ENCODE measurements at regions not wholly inside any gene's neighbourhood (a gene's known extent, or its start where the extent isn't known, plus 50 kb on each side); places are given as distances from the start of the nearest gene placed in this dataset.

DNA sequence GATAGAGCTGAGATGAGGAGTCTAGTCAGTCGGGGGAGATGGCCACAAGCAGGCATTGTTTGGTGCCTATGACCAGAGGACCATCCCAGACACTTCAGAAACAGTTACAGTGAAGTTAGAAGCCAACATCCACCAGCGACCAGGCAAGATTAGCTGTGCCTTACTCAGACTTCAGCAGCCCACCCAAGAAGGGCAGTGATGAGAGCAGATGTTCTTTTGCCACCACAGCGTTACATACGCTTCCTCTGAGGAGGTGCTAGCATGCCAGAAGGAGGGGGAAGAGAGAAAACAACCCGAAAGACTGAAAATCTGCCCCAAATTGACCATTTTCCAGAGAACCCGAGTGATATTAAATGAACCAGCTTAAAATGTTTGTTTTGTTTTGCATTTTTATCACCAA is 186.8 kb downstream of the PRL start:
- no peak overlapping the region for H3K4me2 ChIP-seq (ENCODE audit: low read depth, low read length, poor library complexity, severe bottlenecking)
- H3K4me3 ChIP-seq (ENCODE audit: low read length, poor library complexity, severe bottlenecking): no peak overlapping the region
- H3K79me2 ChIP-seq (ENCODE audit: insufficient read depth, low read length): no peaks in the 10 kb centered on the region
- no peak overlapping the region for H2AFZ ChIP-seq (ENCODE audit: low read length)
- no peaks in the 10 kb centered on the region for H3K27me3 ChIP-seq (ENCODE audit: insufficient read depth, low read length, poor library complexity, severe bottlenecking)
- H4K20me1 ChIP-seq (ENCODE audit: insufficient read depth, low read length, poor library complexity, severe bottlenecking): no peaks in the 10 kb centered on the region
- H3K36me3 ChIP-seq (ENCODE audit: insufficient read depth, low read length): peaks cover 53% of the 10 kb centered on the region
- H3K9me3 ChIP-seq (ENCODE audit: insufficient read depth, low read depth, low read length): no peaks in the 10 kb centered on the region
- TF ChIP-seq, protein P1, sequence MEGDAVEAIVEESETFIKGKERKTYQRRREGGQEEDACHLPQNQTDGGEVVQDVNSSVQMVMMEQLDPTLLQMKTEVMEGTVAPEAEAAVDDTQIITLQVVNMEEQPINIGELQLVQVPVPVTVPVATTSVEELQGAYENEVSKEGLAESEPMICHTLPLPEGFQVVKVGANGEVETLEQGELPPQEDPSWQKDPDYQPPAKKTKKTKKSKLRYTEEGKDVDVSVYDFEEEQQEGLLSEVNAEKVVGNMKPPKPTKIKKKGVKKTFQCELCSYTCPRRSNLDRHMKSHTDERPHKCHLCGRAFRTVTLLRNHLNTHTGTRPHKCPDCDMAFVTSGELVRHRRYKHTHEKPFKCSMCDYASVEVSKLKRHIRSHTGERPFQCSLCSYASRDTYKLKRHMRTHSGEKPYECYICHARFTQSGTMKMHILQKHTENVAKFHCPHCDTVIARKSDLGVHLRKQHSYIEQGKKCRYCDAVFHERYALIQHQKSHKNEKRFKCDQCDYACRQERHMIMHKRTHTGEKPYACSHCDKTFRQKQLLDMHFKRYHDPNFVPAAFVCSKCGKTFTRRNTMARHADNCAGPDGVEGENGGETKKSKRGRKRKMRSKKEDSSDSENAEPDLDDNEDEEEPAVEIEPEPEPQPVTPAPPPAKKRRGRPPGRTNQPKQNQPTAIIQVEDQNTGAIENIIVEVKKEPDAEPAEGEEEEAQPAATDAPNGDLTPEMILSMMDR (conservative IDR thresholded peaks at IDR 0.05; ENCODE audit: low read length): no peak
- no peak for TF ChIP-seq EZH2phosphoT487 (IDR thresholded peaks at IDR 0.05; ENCODE audit: borderline replicate concordance)
- H3K4me1 ChIP-seq (ENCODE audit: insufficient read depth, low read length, poor library complexity, severe bottlenecking): no peaks in the 10 kb centered on the region
- H3K9me2 ChIP-seq (replicated peaks; ENCODE audit: low read depth, low read length): no peaks in the 10 kb centered on the region
- no peak overlapping the region for H3K9ac ChIP-seq (ENCODE audit: low read depth, low read length, poor library complexity, severe bottlenecking)
- no peaks in the 10 kb centered on the region; the same call in 1 of the 2 replicates for H3F3A ChIP-seq (ENCODE audit: low read depth)

DNA sequence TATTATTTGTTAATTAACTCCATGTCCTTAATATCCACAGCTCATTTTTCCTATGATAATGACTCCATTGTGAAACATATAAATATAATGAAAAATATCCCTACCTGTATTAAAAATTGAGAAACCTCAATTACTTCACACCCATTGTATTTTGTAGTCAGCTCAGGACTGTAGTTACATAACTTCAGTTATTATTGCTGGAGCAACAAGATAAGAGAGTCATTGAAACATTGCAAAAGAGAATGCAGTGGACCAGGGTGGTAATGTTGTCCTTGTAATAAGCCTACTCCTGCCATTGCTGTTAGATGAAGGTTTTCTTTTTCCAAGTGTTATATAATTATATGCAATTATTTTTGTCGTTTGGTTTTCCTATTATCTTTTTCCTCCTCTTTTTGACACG is 184.4 kb downstream of the PRL start:
- H3F3A ChIP-seq (ENCODE audit: low read depth): no peaks in the 10 kb centered on the region
- no peaks in the 10 kb centered on the region for H4K20me1 ChIP-seq (ENCODE audit: insufficient read depth, low read length, poor library complexity, severe bottlenecking)
- no peak overlapping the region for H3K4me3 ChIP-seq (ENCODE audit: low read length, poor library complexity, severe bottlenecking)
- peaks cover 75% of the 10 kb centered on the region for H3K36me3 ChIP-seq (ENCODE audit: insufficient read depth, low read length)
- no peaks in the 10 kb centered on the region for H3K27me3 ChIP-seq (ENCODE audit: insufficient read depth, low read length, poor library complexity, severe bottlenecking)
- H3K9ac ChIP-seq (ENCODE audit: low read depth, low read length, poor library complexity, severe bottlenecking): no peak overlapping the region
- no peaks in the 10 kb centered on the region for H3K9me2 ChIP-seq (replicated peaks; ENCODE audit: low read depth, low read length)
- no peaks in the 10 kb centered on the region for H3K79me2 ChIP-seq (ENCODE audit: insufficient read depth, low read length)
- no peaks in the 10 kb centered on the region for H3K9me3 ChIP-seq (ENCODE audit: insufficient read depth, low read depth, low read length)
- peaks cover 8% of the 10 kb centered on the region for H3K4me1 ChIP-seq (ENCODE audit: insufficient read depth, low read length, poor library complexity, severe bottlenecking)
- no peak overlapping the region for H3K4me2 ChIP-seq (ENCODE audit: low read depth, low read length, poor library complexity, severe bottlenecking)
- TF ChIP-seq, protein P1 (conservative IDR thresholded peaks at IDR 0.05; ENCODE audit: low read length): no peak
- TF ChIP-seq EZH2phosphoT487 (IDR thresholded peaks at IDR 0.05; ENCODE audit: borderline replicate concordance): no peak
- H2AFZ ChIP-seq (ENCODE audit: low read length): no peak overlapping the region

DNA sequence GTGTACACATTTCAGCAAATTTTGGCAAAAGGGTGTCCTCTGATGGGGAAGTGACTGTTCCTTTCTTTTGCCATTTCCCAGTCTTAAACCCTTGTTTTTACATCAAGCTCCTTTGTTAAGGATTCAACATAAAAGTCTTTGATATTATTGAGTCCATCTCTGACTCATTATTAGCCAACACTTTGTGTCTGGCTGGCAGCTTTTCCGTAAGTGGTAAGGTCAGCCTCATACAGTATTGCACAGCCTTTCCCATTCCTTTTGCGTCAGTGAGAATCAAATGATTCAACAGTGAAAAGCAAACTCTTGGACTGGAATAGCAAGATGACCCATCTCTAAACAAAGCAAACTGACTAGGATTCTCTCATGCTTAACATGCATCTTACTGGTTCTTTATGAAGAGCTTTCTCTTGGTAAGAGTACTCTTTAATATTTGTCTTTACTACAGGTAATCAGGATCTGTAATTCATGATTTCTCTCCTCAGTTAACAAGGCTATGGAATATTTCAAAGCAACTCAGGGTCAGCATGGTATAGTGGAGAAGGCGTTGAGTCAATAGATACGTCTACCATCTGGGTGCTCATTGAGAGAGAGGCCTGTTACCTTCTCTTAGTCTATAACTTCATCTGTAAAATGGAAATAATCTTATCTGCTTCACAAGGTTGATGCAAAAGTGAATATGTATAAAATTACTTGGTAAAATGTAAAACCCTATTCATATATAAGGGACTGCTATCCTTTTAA is 183.6 kb downstream of the PRL start:
- Histone ChIP-seq H3K9ac (ENCODE audit: low read depth, low read length, poor library complexity, severe bottlenecking) (no peak overlapping the region), H3K4me1 (ENCODE audit: insufficient read depth, low read length, poor library complexity, severe bottlenecking) (peaks cover 8% of the 10 kb centered on the region), H3K36me3 (ENCODE audit: insufficient read depth, low read length) (peaks cover 82% of the 10 kb centered on the region), H3F3A (ENCODE audit: low read depth) (no peaks in the 10 kb centered on the region), H4K20me1 (ENCODE audit: insufficient read depth, low read length, poor library complexity, severe bottlenecking) (no peaks in the 10 kb centered on the region), H3K4me3 (ENCODE audit: low read length, poor library complexity, severe bottlenecking) (no peak overlapping the region), H3K9me2 (replicated peaks; ENCODE audit: low read depth, low read length) (no peaks in the 10 kb centered on the region), H3K9me3 (ENCODE audit: insufficient read depth, low read depth, low read length) (no peaks in the 10 kb centered on the region), H2AFZ (ENCODE audit: low read length) (no peak overlapping the region), H3K4me2 (ENCODE audit: low read depth, low read length, poor library complexity, severe bottlenecking) (no peak overlapping the region), H3K27me3 (ENCODE audit: insufficient read depth, low read length, poor library complexity, severe bottlenecking) (no peaks in the 10 kb centered on the region), H3K79me2 (ENCODE audit: insufficient read depth, low read length) (no peaks in the 10 kb centered on the region)
- TF ChIP-seq, protein P1 (conservative IDR thresholded peaks at IDR 0.05; ENCODE audit: low read length): no peak
- TF ChIP-seq EZH2phosphoT487 (IDR thresholded peaks at IDR 0.05; ENCODE audit: borderline replicate concordance): no peak

All from Loucy (cell line).